ENCODE measurements at regions not wholly inside any gene's neighbourhood (a gene's known extent, or its start where the extent isn't known, plus 50 kb on each side); places are given as distances from the start of the nearest gene placed in this dataset.

DNA sequence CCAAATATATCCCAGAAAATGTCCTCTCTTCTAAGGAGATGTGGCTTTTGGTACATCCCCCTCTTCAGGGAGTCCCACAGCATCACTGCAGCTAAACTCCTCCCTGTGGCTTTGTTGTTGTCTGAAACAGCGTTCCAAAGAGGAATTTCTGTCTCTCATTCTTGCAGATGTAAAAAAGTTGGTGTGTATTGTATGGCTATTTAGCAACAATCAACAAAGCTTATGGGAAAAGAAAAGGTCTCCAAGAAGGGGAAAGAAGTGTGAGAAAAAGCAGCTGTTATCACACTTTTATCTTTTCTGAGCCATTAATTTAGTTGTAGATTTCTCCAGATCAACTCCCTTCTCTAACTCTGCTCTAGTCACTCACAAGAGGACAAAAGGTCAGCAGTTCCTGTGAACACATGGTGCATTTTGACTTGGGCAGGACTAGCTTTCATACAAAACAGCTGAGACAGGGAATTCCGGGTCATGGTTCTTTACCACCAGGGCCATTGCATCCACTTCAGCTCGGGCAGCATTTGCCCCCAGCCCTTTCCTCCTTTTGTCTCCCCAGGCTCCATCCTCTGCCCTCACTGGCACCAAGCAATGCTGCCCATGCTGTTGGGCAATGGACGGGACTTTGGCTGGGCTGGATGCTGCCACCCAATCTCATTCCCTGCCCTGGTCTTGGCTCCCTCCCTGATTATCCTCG lies 184.7 kb downstream of the TMX1 start:
- H3K27ac ChIP-seq = no peak overlapping the region
- peaks cover under 1% of the 10 kb centered on the region for H3K9me3 ChIP-seq (ENCODE audit: severe bottlenecking)
- DNase-seq = no peak
- H3K36me3 ChIP-seq = no peaks in the 10 kb centered on the region
- no peak overlapping the region for H3K4me3 ChIP-seq (ENCODE audit: low read depth, low read length)
- no peaks in the 10 kb centered on the region for H3K27me3 ChIP-seq (ENCODE audit: insufficient read depth, low read depth, severe bottlenecking)
- TF ChIP-seq, protein P1, sequence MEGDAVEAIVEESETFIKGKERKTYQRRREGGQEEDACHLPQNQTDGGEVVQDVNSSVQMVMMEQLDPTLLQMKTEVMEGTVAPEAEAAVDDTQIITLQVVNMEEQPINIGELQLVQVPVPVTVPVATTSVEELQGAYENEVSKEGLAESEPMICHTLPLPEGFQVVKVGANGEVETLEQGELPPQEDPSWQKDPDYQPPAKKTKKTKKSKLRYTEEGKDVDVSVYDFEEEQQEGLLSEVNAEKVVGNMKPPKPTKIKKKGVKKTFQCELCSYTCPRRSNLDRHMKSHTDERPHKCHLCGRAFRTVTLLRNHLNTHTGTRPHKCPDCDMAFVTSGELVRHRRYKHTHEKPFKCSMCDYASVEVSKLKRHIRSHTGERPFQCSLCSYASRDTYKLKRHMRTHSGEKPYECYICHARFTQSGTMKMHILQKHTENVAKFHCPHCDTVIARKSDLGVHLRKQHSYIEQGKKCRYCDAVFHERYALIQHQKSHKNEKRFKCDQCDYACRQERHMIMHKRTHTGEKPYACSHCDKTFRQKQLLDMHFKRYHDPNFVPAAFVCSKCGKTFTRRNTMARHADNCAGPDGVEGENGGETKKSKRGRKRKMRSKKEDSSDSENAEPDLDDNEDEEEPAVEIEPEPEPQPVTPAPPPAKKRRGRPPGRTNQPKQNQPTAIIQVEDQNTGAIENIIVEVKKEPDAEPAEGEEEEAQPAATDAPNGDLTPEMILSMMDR (IDR thresholded peaks at IDR 0.05; ENCODE audit: low read depth, low read length) = no peak

DNA sequence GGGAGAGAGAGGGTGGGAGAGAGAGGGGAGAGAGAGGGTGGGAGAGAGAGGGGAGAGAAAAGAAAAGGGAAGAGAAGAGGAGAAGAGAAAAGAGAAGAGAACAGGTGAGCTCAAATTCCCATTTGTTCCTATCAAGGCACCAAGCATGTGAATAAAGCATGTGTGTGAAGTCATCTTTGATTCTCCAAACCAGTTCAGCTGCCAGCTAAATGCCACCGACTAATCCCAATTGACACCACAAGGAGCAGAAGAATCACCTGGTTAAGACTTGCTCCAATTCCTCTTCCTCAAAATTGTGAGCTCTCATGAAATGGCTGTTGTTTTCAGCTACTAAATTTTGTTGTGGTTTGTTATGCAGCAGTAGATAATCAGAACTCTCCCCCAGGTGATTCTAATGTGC lies 188.9 kb downstream of the TMX1 start:
- Histone ChIP-seq H3K4me3 (ENCODE audit: low read depth, low read length) (no peak overlapping the region), H3K27ac (no peak overlapping the region), H3K27me3 (ENCODE audit: insufficient read depth, low read depth, severe bottlenecking) (no peaks in the 10 kb centered on the region), H3K9me3 (ENCODE audit: severe bottlenecking) (no peaks in the 10 kb centered on the region), H3K36me3 (no peaks in the 10 kb centered on the region)
- TF ChIP-seq, protein P1 (IDR thresholded peaks at IDR 0.05; ENCODE audit: low read depth, low read length) = no peak
- DNase-seq = no peak

DNA sequence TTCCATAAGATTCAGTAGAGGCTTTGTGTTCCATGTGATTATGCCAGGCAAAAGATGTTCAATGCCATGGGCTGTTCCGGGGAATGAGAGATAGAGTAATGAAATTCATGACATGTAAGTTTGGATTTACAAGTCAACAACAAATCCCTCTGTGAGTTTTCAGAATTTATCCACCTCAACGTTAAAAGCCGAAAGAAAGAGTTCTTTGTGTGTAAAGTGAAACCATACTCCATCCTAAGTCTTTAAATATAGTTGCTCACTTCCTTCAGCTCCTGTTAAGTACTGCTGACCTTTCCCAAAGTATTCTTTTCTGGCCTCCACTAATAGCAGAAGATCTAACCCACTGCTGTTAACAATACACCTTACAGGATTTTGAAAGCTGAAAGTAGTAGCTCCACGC lies 190.0 kb downstream of the TMX1 start:
- Histone ChIP-seq H3K36me3 (no peaks in the 10 kb centered on the region), H3K27ac (no peak overlapping the region)
- TF ChIP-seq, protein P1 (IDR thresholded peaks at IDR 0.05; ENCODE audit: low read depth, low read length) = no peak

DNA sequence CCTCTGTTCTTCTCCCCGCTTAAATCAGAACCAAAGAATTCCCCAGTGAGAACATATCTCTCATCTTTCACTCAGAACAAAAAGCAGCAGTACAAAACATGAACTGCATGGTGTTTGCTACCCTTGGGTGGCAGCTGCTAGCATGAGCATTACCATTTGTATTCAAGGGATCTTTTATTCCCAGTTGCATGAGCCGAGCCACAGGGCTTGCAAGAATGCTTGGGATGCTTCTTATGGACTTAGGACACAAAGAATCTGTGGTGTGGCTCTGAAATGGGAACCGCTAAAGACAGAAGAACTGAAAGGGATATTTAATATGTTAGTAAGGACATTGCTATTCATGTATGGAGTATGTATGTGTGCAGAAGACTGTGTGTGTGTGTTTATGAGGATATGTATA lies 190.6 kb downstream of the TMX1 start:
- H3K27ac ChIP-seq = no peak overlapping the region
- no peak overlapping the region for H3K4me3 ChIP-seq (ENCODE audit: low read depth, low read length)
- H3K27me3 ChIP-seq (ENCODE audit: insufficient read depth, low read depth, severe bottlenecking) = no peaks in the 10 kb centered on the region
- no peak for DNase-seq
- no peaks in the 10 kb centered on the region for H3K36me3 ChIP-seq
- H3K9me3 ChIP-seq (ENCODE audit: severe bottlenecking) = no peaks in the 10 kb centered on the region
- TF ChIP-seq, protein P1 (IDR thresholded peaks at IDR 0.05; ENCODE audit: low read depth, low read length) = no peak

More for the DNA sequence above, 190.0 kb downstream of the TMX1 start:
- DNase-seq = no peak
- Histone ChIP-seq H3K4me3 (ENCODE audit: low read depth, low read length) (no peak overlapping the region), H3K9me3 (ENCODE audit: severe bottlenecking) (no peaks in the 10 kb centered on the region), H3K27me3 (ENCODE audit: insufficient read depth, low read depth, severe bottlenecking) (no peaks in the 10 kb centered on the region)

DNA sequence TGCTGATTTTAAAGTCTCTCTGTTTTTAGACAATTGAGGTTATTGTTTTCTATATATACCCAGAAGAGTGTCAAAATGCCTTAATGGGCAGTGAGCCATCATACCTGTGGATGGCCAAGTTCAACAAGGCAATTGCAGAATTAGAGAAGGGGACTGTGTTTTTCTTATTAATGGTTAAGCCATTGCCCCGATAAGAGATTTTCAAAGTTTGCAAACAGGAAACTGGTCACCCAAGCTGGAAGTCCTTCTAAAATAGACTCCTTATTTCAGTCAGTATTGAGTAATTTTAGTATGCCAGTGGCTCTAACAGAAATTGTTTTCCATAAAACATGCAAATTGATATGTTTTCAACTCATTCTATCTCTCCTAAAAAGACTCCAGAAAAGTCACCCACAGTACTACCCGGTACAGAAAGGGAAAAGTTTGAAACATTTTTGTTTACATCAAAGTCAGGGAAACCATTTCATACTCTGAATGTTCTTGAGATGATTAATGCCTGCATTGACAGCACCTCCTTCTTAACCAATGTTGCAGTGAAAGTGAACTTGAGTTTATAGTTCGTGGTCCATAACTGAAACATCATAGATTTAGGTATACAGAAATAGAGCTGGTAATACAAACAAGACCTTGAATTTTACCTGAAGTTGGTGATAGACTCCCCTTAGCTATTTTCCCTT lies 191.1 kb downstream of the TMX1 start:
- Histone ChIP-seq H3K4me3 (ENCODE audit: low read depth, low read length) (no peak overlapping the region), H3K27me3 (ENCODE audit: insufficient read depth, low read depth, severe bottlenecking) (no peaks in the 10 kb centered on the region), H3K9me3 (ENCODE audit: severe bottlenecking) (no peaks in the 10 kb centered on the region), H3K36me3 (no peaks in the 10 kb centered on the region), H3K27ac (no peak overlapping the region)
- TF ChIP-seq, protein P1 (IDR thresholded peaks at IDR 0.05; ENCODE audit: low read depth, low read length) = no peak
- no peak for DNase-seq
